ES-I3 (cell line): ENCODE measurements at regions not wholly inside any gene's neighbourhood (a gene's known extent, or its start where the extent isn't known, plus 50 kb on each side); places are given as distances from the start of the nearest gene placed in this dataset.

Experiments used
- H3K36me3 ChIP-seq: 2 replicates; pipeline ENCODE4 v1.6.1; 2013; ENCODE audit warnings: mild to moderate bottlenecking, low read length, control low read depth, moderate library complexity; ENCODE audit not compliant: insufficient read depth
- H3K4me1 ChIP-seq: 2 replicates; pipeline ENCODE4 v1.6.1; 2013; ENCODE audit warnings: mild to moderate bottlenecking, control low read depth, low read length; ENCODE audit not compliant: insufficient read depth
- H3K9ac ChIP-seq: 2 replicates; pipeline ENCODE4 v1.6.1; 2013; ENCODE audit warnings: low read depth, mild to moderate bottlenecking, low read length, moderate library complexity
- H3K9me3 ChIP-seq: 2 replicates; pipeline ENCODE4 v1.6.1; 2013; ENCODE audit warnings: mild to moderate bottlenecking, low read length, moderate library complexity; ENCODE audit not compliant: control insufficient read depth, insufficient read depth

DNA sequence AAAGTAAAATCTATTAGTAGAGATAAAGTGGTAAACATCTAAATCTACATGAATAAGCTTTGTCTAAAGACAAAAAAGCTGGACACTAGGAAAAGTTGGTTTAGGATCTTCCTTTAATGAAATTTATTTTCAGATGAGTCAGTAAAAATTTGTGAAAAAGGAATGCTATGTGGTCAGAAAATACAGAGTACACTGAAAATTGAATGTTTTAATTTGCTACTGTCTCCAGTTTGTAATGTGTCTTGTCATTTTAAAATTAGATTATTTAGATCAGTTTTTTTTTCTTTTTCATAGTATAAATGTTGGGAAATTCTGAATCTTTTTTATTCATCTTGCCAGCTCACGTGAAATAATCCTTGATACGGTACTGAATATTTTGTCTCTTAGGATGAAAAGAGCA, 56.9 kb downstream of the SLITRK6 start:
- peaks cover 20% of the 10 kb centered on the region; the same call in 1 of the 2 replicates for H3K4me1 ChIP-seq
- H3K9ac ChIP-seq: no peak overlapping the region
- no peaks in the 10 kb centered on the region for H3K36me3 ChIP-seq
- no peaks in the 10 kb centered on the region for H3K9me3 ChIP-seq

DNA sequence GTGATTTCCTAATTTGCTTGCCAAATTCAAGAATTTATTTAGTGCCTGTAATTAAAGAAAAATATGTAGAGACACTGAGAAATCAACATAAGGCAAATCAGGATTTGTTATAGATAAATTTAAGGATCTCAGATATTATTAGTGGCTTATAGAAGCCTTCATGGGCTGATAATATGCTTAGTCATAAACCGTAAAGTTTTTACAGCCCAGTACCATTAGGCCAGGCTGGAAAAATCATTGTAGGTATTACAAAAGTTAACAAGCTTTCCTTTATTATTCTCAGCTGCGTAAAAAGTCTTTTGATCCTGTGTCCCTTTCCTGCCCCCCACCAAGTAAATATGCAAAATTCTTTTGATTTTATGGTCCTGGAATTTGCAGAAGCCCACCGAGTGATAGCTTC, 58.2 kb downstream of the SLITRK6 start:
- no peak overlapping the region for H3K9ac ChIP-seq
- H3K4me1 ChIP-seq: peaks cover 15% of the 10 kb centered on the region; the same call in 1 of the 2 replicates

DNA sequence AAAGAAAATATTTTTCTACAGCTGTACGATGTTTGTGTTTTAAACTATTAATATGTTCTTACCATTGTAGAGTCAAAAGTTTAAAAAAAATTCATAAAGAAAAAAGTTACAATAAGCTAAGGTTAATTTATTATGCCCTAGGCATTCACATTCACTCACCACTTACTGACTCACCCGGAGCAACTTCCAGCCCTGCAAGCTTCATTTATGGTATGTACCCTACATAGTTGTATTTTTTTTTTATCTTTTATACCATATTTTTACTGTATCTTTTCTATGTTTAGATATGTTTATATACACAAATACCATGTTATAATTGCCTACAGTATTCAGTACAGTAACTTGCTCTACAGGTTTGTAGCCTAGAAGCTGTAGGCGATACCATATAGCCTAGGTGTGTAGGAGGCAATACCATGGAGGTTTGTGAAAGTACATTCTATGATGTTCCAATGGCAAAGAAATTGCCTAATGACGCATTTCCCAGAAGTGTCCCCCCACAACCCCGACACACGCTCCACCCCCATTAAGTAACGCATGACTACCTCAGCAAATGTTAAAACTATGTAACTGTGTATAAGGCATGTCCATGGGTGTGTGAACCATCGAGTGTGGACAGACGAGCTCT, 60.4 kb downstream of the SLITRK6 start:
- Histone ChIP-seq H3K36me3 (no peaks in the 10 kb centered on the region), H3K9me3 (no peaks in the 10 kb centered on the region), H3K9ac (no peak overlapping the region), H3K4me1 (peaks cover 11% of the 10 kb centered on the region; the same call in 1 of the 2 replicates)

More for the DNA sequence above, 58.2 kb downstream of the SLITRK6 start:
- no peaks in the 10 kb centered on the region for H3K9me3 ChIP-seq
- H3K36me3 ChIP-seq: no peaks in the 10 kb centered on the region

DNA sequence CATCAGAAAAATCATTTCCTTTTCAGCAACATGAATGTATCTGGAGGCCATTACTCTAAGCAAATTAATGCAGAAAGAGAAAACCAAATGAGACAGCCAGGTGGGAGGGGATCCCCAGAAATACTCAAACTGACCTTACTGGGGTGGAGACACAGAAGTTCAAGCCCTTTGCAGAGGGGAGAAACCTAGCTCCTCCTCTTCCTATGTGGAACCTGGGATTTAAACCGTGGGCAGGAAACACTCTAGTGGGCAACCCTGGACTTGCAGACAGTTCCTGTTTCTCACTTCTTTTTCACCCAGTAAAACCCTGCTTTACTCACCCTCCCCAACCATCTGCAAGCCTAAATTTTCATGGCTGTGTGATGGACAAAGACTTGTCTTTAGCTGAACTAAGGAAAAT, 61.3 kb downstream of the SLITRK6 start:
- Histone ChIP-seq H3K9me3 (no peaks in the 10 kb centered on the region), H3K9ac (no peak overlapping the region), H3K4me1 (peaks cover 13% of the 10 kb centered on the region; the same call in 1 of the 2 replicates), H3K36me3 (no peaks in the 10 kb centered on the region)

DNA sequence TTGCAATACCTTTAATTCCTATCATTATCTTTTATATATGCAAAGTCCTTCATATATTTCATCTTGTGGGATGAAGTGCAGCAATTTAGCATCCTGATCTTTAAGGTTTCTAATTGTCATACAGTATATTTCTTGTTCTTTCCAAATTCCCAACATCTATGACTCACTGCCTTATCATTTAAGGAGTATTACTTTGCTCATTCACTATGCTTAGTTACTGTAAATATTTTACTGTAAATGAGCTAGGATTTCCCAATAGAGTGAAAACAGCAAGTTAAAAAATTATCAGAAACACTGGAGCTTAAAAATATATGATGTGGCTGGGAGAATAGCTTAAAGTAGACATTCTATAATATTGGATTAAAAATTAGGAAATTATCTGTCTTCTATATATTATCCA, 69.9 kb downstream of the SLITRK6 start:
- H3K4me1 ChIP-seq: 0 out of 2 replicates have a peak, but pooled peaks cover 3% of the 10 kb centered on the region
- H3K9ac ChIP-seq: no peak overlapping the region
- H3K36me3 ChIP-seq: no peaks in the 10 kb centered on the region
- H3K9me3 ChIP-seq: no peaks in the 10 kb centered on the region

DNA sequence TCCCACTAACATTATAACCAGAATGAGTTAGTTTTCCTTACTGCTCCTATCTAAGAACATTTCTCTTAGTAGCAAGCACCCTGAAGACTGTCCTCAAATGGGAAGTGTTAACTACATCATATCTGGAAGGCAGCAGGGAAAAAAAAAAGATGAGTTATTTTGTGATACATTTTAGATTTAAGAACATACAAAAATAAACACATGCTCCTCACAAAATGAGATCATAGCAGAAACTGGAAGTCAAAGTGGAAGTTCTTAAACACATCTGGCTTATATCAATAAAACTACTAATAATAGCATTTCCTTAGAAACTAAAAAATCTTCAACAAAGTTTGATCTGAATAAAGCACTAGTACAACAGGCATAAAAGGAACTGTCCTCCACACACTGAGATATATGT, 70.4 kb downstream of the SLITRK6 start:
- no peak overlapping the region for H3K9ac ChIP-seq
- H3K4me1 ChIP-seq: 0 out of 2 replicates have a peak, but pooled peaks cover 3% of the 10 kb centered on the region
- H3K9me3 ChIP-seq: no peaks in the 10 kb centered on the region
- H3K36me3 ChIP-seq: no peaks in the 10 kb centered on the region

DNA sequence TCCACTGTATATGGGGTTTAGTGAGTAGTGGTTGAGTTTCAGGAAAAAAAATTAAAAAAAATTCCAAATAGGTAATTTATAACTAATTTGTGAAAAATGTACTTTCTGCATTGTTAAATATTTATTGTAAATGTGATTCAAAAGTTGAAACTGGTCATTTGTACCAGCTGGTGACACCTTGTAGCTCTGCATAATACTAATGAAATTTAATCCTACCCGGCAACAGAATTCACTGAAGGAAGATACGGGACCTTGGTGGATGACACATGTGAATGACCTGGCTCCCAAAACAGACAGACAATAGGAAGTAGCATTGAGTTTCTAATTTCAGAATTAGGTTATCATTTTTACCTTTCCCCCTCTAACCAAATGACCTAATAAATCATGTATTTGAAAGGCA, 73.8 kb downstream of the SLITRK6 start:
- H3K9me3 ChIP-seq: no peaks in the 10 kb centered on the region
- no peak overlapping the region for H3K9ac ChIP-seq
- no peaks in the 10 kb centered on the region for H3K4me1 ChIP-seq
- no peaks in the 10 kb centered on the region for H3K36me3 ChIP-seq

DNA sequence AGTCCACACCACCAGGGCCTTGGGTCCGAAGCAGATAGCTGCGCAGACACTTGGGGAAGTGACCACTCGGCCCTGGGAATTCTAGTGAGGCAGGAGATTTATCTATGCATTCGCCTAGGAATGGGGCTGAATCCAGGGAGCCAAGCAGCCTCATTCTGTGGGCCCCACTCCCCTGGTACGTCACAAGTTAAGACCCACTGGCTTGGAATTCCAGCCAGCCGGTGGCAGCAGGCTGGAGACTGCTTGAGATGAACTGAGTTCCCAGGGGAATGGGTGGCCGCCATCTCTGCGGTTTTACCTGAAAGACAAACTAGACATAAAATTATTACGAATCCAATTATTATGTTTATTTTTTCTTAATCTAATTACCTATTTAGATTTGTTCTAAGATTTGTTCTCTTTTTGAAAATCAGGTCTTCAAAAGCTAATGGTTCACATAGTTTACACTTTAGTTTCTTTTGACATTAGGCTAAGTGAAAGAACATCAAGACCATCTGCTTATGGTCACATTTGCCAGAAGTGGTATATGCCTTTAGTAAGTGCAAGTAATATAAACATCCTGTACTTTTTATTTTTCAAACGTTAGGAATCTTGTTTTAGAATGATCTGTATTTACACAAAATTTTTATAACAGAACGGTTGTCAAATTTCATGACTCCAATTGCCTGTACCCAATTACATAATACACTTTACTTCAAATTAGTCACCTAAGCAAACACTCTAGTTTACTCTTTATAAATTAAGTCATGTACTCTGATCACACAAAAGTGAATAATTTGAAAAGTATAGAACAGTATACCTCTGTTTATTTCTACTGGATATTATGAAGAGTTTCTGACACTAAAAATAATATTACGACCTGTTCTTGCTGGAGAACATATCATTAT, 74.4 kb downstream of the SLITRK6 start:
- H3K4me1 ChIP-seq: no peaks in the 10 kb centered on the region
- H3K9ac ChIP-seq: no peak overlapping the region
- H3K36me3 ChIP-seq: no peaks in the 10 kb centered on the region
- no peaks in the 10 kb centered on the region for H3K9me3 ChIP-seq

DNA sequence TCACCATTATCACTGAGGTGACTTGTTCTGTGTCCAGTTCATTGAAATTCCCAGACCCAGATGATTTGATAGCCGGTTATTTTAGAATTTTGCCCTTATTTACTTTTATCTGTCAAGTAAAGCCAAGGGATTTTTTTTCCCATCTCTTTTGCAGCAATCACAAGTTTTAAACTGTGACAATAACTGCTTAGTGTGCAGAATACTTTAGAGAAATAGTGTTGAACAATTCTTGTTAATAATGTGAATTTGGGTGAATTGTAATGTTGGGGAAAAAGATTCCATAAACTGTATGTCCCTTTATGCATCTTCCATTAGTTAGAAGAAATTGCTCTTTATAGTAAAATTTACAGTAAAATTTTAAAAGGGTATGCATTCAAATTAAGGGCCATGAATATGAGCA, 79.5 kb downstream of the SLITRK6 start:
- Histone ChIP-seq H3K9me3 (no peaks in the 10 kb centered on the region), H3K9ac (no peak overlapping the region), H3K36me3 (no peaks in the 10 kb centered on the region), H3K4me1 (no peaks in the 10 kb centered on the region)

DNA sequence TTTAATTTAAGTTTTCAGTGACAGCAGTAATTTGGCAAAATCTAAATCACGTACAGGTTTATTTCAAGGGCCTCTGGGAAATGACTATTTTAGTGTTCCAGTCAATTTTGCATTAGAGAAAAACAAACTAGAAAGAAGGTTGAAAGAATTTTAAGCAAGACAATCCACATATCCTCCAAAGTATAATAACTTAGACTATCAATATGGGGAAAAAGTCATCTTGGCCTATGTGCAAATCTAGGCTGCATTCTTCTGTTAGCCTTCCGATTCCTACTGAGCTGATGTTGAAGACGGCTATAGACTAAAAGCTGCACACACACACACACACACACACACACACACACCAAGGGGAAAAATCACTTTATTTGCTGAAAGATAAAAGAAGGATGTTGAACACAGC, 81.3 kb downstream of the SLITRK6 start:
- Histone ChIP-seq H3K4me1 (no peaks in the 10 kb centered on the region), H3K9ac (no peak overlapping the region), H3K36me3 (no peaks in the 10 kb centered on the region), H3K9me3 (no peaks in the 10 kb centered on the region)

DNA sequence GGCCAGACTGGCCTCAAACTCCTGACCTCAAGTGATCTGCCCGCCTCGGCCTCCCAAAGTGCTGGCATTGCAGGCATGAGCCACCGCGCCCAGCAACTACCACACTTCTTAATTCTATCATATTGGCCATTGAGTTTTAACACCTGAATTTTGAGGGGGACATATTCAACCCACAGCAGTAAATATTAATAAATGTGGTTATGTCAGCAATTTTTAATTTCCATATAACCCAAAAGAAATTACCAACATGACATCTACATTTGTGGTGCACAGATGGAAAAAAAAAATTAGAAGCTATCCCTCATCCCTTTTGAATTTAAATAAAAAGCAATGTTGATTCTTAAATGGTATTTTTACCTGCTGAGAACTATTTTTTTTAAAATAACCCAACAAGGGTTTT, 88.7 kb downstream of the SLITRK6 start:
- Histone ChIP-seq H3K36me3 (no peaks in the 10 kb centered on the region), H3K4me1 (no peaks in the 10 kb centered on the region), H3K9ac (no peak overlapping the region), H3K9me3 (no peaks in the 10 kb centered on the region)

DNA sequence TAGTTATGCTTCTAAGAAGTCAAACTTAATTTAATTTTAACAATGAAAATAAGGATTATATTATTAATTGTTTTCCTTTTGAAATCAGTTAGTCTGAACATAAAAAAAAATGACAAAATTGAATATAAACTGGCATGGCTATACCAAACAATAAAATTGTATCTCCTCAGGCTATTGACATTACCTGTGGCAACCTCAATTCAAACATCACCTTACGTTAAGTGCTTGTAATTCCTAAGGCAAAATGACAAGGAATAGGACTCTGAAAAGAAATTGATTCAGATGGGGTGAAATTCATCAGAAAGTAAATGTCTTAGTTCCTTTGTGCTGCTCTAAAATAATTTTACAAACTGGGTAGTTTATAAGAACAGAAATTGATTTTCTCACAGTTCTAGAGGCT, 89.5 kb downstream of the SLITRK6 start:
- no peaks in the 10 kb centered on the region for H3K36me3 ChIP-seq
- no peak overlapping the region for H3K9ac ChIP-seq
- no peaks in the 10 kb centered on the region for H3K9me3 ChIP-seq
- H3K4me1 ChIP-seq: no peaks in the 10 kb centered on the region

DNA sequence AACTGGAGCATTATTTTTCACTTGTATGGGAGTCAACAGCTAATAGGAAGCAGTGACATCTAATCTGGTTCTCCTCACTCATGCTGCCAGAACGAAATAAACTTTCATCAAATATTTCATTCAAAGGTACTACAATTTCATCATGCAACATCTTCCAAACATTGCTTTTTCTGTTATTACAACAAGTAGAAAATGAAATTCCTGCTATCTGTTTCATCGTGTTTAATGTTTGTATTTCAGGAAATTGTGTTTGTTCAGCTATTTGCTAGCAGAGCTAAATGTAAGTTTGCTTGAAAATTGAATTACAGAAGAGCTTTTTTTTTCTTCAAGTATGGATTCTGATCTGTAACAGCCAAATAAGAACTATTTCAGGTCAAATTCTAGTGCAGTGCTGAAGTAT, 90.1 kb downstream of the SLITRK6 start:
- Histone ChIP-seq H3K36me3 (no peaks in the 10 kb centered on the region), H3K9me3 (no peaks in the 10 kb centered on the region), H3K4me1 (no peaks in the 10 kb centered on the region), H3K9ac (no peak overlapping the region)

DNA sequence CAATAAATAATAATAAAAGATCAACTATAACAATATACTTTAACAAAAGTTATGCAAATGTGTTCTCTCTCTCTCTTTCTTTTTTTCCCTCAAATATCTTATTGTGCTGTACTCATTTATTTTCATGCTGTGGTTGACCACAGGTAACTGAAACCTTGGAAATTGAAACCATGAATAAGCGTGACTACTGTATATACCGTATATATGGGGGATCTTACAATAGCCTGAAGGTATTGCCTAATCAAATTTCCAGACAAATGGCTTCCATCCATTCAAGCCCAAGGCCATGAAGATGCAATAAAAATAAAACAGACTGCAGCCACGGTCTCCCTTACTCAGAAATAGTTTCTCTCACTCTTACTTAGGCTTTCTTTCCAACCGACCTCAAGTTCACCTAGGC, 98.3 kb downstream of the SLITRK6 start:
- no peak overlapping the region for H3K9ac ChIP-seq
- H3K9me3 ChIP-seq: no peaks in the 10 kb centered on the region; the same call in 1 of the 2 replicates
- H3K4me1 ChIP-seq: no peaks in the 10 kb centered on the region
- no peaks in the 10 kb centered on the region for H3K36me3 ChIP-seq

DNA sequence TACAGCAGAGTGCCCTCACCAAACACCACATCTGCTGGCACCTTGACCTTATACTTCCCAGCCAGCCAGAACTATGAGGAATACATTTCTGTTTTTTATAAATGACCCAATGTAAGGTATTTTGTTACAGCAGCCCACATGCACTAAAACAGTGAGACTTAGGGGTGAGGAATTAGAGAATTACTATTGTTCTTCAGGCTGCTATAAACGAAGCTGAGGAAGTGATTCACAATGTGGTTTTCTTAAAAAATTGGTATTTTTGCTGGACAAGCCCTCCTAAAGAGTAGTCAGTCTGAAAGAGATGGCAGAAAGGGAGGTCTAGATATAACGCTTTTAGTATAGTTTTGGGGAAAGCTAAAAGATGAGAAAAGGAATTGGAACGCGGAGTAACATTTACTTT, 101.0 kb downstream of the SLITRK6 start:
- H3K9me3 ChIP-seq: no peaks in the 10 kb centered on the region; the same call in 1 of the 2 replicates
- no peaks in the 10 kb centered on the region for H3K36me3 ChIP-seq
- H3K9ac ChIP-seq: no peak overlapping the region
- peaks cover 5% of the 10 kb centered on the region; the same call in 1 of the 2 replicates for H3K4me1 ChIP-seq
